Urothelium cell line (cell line): ENCODE measurements at regions not wholly inside any gene's neighbourhood (a gene's known extent, or its start where the extent isn't known, plus 50 kb on each side); places are given as distances from the start of the nearest gene placed in this dataset.
"Not testable (repeated sequence)": the region's sequence is repeated elsewhere in the genome, so short reads cannot be mapped to it uniquely, and the experiment has no call there.

ENCODE experiments used
- DNase-seq: peaks from one replicate; pipeline ENCODE4 v3.0.0; 2011; ENCODE audit warnings: low spot score, mixed read lengths
- FAIRE-seq: peaks from 2 replicates; lab custom pipeline; 2011; peaks lifted over from hg19 to GRCh38; lab: Jason Lieb, UNC

DNA sequence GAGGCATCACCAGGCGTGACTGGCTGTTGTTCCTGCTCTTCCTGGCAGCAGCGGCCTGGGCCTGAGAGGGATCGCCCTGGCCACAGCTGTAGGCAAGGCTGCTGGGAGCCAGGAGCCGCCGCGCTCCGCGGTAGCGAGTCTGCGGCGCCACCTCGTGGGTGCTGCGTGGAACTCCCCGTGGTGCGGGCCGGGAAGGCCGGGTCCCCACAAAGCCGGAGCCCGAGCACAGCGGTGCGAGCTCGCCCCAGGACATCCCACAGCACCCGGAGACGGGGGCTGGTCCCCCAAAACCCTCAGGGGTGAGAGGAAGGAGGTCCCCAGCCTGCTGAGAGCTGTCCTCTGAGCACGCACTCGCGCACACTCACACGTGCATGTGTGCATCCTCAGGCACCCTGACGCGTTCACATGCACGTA lies 320.0 kb upstream of the PLGLB1 start:
- not testable (repeated sequence) for DNase-seq

DNA sequence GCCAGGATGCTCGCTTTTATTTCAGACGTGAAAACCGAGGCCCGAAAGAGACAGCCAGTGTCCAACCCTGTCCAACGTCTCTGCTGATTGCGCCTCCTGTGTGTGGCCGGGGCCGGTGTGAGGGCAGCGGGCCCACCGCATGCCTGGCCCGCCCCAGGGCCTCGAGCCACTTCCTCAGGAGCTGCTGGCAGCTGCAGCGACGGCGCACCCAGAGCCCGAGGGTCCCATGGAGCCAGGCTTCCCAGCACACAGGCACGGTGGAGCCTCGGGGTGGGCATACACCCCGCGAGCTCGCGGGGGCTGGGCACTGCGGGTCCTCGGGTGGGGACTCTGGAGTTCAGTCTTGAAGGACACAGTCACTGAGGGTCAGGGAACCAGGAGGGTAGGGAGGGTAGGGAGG lies 320.5 kb upstream of the PLGLB1 start:
- FAIRE-seq, result not testable (repeated sequence)
- peak; percentile 0 for DNase-seq

More for the DNA sequence above, 320.0 kb upstream of the PLGLB1 start:
- not testable (repeated sequence) for FAIRE-seq

DNA sequence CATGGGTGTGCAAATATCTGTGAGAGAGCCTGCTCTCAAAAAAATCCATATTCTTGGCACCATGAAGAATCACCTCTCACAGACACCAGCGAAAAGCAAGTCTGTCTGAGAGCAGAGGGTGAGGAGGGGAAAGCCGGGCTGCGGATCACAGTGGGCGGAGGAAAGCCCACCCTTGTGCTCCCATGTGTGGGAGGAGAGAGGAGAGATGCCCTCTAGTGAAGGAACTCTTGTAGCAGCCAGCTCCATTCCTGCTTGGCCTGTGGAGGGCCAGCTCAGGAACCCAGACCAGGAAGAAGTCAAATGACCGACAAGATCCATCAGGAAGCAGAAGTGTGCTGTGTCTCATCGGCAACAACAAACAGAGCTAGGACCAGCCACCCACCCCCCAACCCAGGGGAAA lies 321.7 kb upstream of the PLGLB1 start:
- peak; percentile 1 for DNase-seq
- FAIRE-seq, result not testable (repeated sequence)

DNA sequence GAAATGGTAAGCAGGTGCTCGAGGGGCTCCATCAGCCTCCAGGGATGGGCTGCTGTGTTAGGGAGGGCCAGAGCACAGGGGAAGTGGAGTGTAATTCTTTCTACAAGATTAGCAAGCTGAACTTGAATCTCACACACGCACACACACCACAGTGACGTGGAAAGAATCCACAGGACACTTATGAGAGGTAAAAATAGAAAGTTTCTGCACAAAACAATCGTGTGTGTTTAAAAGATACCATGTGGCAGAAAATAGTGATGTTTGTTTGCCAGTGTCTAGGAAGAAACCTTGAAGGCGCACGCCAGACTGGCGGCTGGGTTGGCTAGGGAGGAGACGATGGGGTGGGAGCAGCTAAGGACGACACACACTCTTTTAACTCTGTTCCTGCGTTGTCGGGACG lies 323.6 kb upstream of the PLGLB1 start:
- not testable (repeated sequence) for DNase-seq, FAIRE-seq

DNA sequence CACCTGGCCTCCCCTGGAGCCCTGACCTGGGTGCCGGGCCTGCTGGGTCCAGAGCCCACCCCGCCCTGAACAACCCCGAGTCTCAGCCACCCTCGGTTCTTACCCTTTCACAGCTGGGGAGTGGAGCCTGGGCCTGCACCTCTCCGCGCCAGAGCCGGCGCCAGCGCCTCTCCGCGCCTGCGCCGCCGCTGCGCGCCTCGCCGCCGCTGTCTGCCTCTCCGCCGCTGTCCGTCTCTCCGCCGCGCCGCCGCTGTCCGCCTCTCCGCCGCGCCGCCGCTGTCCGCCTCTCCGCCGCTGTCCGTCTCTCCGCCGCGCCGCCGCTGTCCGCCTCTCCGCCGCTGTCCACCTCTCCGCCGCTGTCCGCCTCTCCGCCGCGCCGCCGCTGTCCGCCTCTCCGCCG lies 326.9 kb upstream of the PLGLB1 start:
- not testable (repeated sequence) for FAIRE-seq, DNase-seq

DNA sequence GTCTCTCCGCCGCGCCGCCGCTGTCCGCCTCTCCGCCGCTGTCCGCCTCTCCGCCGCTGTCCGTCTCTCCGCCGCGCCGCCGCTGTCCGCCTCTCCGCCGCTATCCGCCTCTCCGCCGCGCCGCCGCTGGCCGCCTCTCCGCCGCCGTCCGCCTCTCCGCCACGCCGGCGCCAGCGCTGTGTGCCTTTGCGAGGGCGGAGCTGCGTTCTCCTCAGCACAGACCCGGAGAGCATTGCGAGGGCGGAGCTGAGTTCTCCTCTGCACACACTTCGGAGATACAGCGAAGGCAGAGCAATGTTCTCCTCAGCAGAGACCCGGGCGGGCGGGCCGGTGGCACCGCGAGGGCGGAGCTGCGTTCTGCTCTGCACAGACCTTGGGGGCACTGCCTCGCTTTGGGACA lies 327.4 kb upstream of the PLGLB1 start:
- not testable (repeated sequence) for DNase-seq, FAIRE-seq

DNA sequence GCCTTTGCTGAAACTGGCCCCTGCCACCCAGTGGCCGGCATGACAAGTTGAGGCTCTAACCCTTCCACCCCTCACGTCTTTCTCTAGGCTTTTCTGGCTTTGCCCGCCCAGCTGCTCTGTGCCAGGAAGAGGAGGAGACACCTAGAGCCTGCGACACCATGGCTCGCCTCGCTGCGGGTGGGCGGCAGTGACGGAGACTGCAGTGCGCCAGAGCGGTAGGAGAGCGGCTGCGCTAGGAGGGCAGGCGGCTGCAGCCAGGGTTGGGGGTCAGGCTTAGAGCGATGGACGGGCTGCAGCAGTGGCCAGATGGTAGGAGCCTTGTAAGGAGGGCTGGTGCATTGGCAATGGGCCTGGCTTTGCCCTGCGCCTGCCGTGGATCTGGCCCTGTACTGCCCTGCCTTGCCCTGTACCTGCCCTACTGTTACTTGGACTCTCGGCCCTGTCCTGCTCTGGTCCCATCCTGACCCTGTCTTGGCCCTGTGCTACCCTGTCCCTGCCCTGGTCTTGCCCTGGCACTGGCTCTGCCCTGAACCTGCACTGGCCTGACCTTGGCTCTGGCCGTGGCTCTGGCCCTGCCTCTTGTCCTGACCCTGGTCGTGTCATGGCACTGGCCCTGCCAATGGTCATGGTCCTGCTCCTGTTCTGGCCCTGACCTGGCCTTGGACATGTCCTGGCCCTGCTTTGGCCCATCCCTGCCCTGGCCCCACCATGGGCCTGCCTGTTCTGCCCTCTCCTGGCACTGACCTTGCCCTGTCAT lies 330.7 kb upstream of the PLGLB1 start:
- not testable (repeated sequence) for FAIRE-seq, DNase-seq

DNA sequence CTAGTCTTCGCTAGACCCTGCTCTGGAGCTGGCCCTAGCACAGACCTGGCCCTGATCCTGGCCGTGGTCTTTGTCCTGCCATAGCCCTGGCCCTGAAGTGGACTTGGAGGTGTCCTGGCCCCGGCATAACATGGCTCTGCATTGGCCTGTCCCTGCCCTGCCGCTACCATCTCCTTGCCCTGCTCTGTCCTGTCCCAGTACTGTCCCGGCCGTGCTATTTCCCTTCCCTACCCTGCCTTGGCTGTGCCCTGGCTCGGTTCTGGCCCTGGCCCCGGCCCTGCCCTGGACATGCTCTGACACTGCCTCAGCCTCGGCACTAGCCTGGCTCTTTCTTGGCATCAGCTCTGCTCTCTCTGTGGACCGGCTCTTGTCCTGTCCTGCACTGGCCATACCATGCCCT lies 331.8 kb upstream of the PLGLB1 start:
- not testable (repeated sequence) for FAIRE-seq, DNase-seq

DNA sequence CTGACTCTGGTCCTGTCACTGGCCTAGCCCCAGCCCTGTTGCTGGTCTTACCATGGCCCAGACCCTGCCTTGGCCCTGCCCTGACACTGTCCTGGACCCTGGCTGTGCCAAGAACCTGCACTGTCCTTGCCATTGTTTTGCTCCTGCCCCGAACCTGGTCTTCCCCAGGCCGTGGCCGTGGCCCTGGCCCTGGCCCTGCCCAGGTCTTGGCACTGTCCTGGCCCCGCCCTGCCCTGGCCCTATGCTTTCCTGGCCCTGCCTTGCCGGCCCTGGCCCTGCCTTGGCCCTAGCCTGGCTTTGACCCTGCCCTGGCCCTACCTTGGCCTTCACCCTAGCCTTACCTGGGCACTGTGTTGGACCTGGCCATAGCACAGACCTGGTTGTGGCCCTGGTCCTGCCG lies 332.5 kb upstream of the PLGLB1 start:
- DNase-seq, FAIRE-seq: not testable (repeated sequence)

DNA sequence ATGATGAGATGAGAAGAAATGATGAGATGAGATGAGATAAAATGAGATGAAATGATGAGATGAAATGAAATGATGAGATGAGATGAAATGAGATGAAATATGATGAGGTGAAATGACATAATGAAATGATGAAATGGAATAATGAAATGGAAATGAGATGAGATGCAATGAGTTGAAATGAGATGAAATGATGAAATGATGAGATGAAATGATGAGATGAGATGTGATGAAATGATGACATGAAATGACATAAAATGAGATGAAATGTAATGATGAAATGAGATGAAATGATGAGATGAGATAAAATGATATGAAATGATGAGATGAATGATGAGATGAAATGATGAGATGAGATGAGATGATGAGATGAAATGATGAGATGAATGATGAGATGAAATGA lies 338.6 kb upstream of the PLGLB1 start:
- not testable (repeated sequence) for DNase-seq, FAIRE-seq

DNA sequence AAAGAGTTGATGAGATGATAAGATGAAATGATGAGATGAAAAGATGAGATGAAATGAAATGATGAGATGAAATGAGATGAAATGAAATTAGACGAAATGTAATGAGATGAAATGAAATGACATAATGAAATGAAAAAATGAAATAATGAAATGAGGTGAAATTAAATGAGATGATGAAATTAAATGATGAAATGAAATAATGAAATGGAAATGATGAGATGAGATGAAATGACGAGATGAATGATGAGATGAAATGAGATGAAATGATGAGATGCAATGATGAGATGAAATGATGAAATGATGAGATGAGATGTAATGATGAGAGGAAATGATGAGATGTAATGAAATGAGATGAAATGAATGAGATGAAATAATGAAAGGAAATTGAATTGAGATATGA lies 339.3 kb upstream of the PLGLB1 start:
- FAIRE-seq, DNase-seq: not testable (repeated sequence)

DNA sequence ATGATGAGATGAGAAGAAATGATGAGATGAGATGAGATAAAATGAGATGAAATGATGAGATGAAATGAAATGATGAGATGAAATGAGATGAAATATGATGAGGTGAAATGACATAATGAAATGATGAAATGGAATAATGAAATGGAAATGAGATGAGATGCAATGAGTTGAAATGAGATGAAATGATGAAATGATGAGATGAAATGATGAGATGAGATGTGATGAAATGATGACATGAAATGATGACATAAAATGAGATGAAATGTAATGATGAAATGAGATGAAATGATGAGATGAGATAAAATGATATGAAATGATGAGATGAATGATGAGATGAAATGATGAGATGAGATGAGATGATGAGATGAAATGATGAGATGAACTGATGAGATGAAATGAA lies 340.2 kb upstream of the PLGLB1 start:
- not testable (repeated sequence) for DNase-seq, FAIRE-seq

DNA sequence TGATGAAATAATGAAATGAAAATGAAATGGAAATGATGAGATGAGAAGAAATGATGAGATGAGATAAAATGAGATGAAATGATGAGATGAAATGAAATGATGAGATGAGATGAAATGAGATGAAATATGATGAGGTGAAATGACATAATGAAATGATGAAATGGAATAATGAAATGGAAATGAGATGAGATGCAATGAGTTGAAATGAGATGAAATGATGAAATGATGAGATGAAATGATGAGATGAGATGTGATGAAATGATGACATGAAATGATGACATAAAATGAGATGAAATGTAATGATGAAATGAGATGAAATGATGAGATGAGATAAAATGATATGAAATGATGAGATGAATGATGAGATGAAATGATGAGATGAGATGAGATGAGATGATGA lies 342.7 kb upstream of the PLGLB1 start:
- not testable (repeated sequence) for DNase-seq, FAIRE-seq

DNA sequence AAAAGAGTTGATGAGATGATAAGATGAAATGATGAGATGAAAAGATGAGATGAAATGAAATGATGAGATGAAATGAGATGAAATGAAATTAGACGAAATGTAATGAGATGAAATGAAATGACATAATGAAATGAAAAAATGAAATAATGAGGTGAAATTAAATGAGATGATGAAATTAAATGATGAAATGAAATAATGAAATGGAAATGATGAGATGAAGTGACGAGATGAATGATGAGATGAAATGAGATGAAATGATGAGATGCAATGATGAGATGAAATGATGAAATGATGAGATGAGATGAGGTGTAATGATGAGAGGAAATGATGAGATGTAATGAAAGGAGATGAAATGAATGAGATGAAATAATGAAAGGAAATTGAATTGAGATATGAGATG lies 343.4 kb upstream of the PLGLB1 start:
- FAIRE-seq, DNase-seq: not testable (repeated sequence)

DNA sequence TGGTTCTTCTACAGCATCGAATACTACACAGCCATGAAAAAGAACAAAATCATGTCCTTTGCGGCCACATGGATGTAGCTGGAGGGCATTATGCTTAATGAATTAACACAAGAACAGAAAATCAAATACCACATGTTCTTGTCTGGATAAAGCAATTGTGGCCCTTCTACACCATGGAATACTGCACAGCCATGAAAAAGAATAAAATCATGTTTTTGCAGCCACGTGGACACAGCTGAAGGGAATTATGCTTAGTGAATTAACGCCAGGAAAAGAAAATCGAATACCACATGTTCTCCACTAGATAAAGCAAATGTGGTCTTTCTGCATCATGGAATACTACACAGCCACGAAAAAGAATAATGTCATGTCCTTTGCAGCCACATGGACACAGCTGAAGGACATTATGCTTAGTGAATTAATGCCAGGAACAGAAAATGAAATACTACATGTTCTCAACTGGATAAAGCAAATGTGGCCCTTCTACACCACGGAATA lies 361.8 kb upstream of the PLGLB2 start:
- DNase-seq, FAIRE-seq: not testable (repeated sequence)

DNA sequence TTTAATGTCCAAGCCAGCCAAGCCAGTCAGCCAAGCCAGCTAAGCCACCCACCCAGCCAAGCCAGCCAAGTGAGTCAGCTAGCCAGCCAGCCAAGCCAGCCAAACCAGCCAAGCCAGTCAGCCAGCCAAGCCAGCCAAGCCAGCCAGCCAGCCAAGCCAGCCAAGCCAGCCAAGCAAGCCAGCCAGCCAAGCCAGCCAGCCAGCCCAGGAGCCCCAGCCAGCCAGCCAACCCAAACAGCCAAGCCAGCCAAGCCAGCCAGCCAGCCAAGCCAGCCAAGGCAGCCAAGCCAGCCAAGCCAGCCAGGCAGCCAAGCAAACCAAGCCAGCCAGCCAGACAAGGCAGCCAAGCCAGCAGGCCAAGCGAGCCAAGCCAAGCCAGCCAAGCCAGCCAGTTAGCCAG lies 352.1 kb upstream of the PLGLB2 start:
- FAIRE-seq, DNase-seq: not testable (repeated sequence)

DNA sequence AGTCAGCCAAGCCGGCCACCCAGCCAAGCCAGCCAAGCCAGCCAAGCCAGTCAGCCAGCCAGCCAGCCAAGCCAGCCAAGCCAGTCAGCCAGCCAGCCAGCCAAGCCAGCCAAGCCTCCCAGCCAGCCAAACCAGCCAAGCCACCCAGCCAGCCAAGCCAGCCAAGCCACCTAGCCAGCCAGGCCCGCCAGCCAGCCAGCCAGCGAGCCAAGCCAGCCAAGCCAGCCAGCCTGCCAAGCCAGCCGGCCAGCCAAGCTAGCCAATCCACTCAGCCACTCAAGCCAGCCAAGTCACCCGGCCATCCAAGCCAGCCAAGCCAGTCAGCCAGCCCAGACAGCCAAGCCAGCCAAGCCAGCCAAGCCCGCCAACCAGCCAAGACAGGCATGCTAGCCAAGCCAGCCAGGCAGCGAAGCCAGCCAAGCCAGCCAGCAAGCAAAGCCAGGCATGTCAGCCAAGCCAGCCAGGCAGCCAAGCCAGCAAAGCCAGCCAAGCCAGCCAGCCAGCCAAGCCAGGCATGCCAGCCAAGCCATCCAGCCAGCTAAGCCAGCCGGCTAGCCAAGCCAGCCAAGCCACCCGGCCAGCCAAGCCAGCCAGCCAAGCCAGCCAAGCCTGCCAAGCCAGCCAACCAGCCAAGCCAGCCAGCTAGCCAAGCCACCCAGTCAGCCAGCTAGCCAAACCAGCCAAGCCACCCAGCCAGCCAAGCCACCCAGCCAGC lies 351.2 kb upstream of the PLGLB2 start:
- not testable (repeated sequence) for DNase-seq
- peak; percentile 100 for FAIRE-seq

DNA sequence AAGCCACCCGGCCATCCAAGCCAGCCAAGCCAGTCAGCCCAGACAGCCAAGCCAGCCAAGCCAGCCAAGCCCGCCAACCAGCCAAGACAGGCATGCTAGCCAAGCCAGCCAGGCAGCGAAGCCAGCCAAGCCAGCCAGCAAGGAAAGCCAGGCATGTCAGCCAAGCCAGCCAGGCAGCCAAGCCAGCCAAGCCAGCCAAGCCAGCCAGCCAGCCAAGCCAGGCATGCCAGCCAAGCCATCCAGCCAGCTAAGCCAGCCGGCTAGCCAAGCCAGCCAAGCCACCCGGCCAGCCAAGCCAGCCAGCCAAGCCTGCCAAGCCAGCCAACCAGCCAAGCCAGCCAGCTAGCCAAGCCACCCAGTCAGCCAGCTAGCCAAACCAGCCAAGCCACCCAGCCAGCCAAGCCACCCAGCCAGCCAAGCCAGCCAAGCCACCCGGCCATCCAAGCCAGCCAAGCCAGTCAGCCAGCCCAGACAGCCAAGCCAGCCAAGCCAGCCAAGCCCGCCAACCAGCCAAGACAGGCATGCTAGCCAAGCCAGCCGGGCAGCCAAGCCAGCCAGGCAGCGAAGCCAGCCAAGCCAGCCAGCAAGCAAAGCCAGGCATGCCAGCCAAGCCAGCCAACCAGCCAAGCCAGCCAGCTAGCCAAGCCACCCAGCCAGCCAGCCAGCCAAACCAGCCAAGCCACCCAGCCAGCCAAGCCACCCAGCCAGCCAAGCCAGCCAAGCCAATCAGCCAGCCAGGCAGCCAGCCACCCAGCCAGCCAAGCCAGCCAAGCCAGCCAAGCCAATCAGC lies 350.4 kb upstream of the PLGLB2 start:
- FAIRE-seq, result not testable (repeated sequence)

DNA sequence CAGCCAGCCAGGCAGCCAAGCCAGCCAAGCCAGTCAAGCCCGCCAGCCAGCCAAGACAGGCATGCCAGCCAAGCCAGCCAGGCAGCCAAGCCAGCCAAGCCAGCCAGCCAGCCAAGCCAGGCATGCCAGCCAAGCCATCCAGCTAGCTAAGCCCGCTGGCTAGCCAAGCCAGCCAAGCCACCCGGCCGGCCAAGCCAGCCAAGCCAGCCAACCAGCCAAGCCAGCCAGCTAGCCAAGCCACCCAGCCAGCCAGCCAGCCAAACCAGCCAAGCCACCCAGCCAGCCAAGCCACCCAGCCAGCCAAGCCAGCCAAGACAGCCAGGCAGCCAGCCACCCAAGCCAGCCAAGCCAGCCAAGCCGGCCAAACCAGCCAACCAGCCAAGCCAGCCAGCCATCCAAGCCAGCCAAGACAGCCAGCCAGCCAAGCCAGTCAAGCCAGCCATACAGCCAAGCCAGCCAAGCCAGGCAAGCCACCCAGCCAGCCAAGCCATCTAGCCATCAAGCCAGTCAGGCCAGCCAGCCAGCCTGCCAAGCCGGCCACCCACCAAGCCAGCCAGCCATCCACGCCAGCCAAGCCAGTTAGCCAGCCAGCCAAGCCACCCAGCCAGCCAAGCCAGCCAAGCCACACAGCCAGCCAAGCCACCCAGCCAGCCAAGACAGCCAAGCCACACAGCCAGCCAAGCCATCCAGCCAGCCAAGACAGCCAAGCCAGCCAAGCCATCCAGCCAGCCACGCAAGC lies 349.2 kb upstream of the PLGLB2 start:
- not testable (repeated sequence) for DNase-seq
- FAIRE-seq, result peak; percentile 90

More for the DNA sequence above, 350.4 kb upstream of the PLGLB2 start:
- not testable (repeated sequence) for DNase-seq
